OCI-LY3 (cell line): ENCODE measurements at regions not wholly inside any gene's neighbourhood (a gene's known extent, or its start where the extent isn't known, plus 50 kb on each side); places are given as distances from the start of the nearest gene placed in this dataset.

Source experiments
- EZH2phosphoT487 ChIP-seq: fragments of 200-600 bp; shearing (Covaris generic); IDR thresholded peaks from 2 replicates; pipeline ENCODE4 v1.6.1; 2018; ENCODE audit warnings: antibody characterized with exemption, mixed run types, low read depth
- TF ChIP-seq, protein P1 (sequence below): fragments of 200-600, 300-600 bp; sonication (generic); IDR thresholded peaks from 2 replicates; pipeline ENCODE4 v1.5.1; 2014; ENCODE audit warnings: antibody characterized with exemption, low read length, low read depth

GRCh38 chr6:138655828-138656227 lies 117.7 kb upstream of the CCDC28A start:
- TF ChIP-seq, protein P1, sequence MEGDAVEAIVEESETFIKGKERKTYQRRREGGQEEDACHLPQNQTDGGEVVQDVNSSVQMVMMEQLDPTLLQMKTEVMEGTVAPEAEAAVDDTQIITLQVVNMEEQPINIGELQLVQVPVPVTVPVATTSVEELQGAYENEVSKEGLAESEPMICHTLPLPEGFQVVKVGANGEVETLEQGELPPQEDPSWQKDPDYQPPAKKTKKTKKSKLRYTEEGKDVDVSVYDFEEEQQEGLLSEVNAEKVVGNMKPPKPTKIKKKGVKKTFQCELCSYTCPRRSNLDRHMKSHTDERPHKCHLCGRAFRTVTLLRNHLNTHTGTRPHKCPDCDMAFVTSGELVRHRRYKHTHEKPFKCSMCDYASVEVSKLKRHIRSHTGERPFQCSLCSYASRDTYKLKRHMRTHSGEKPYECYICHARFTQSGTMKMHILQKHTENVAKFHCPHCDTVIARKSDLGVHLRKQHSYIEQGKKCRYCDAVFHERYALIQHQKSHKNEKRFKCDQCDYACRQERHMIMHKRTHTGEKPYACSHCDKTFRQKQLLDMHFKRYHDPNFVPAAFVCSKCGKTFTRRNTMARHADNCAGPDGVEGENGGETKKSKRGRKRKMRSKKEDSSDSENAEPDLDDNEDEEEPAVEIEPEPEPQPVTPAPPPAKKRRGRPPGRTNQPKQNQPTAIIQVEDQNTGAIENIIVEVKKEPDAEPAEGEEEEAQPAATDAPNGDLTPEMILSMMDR = no peak
- no peak for TF ChIP-seq EZH2phosphoT487
